Neural cell (in vitro differentiated cells): ENCODE measurements at regions not wholly inside any gene's neighbourhood (a gene's known extent, or its start where the extent isn't known, plus 50 kb on each side); places are given as distances from the start of the nearest gene placed in this dataset.

ENCODE experiments used
- EP300 ChIP-seq: fragments of 450-650 bp; conservative IDR thresholded peaks from 2 replicates; pipeline ENCODE4 v1.6.1; 2014; ENCODE audit warnings: antibody characterized with exemption, mild to moderate bottlenecking, moderate library complexity; ENCODE audit not compliant: poor library complexity, severe bottlenecking
- POLR2AphosphoS5 ChIP-seq: IDR thresholded peaks from 2 replicates; pipeline ENCODE4 v1.6.1; 2012

GRCh38 chr13:22399801-22400420 is 729.0 kb downstream of the FGF9 start:
- no peak for TF ChIP-seq EP300
- no peak for TF ChIP-seq POLR2AphosphoS5
